ENCODE measurements at regions not wholly inside any gene's neighbourhood (a gene's known extent, or its start where the extent isn't known, plus 50 kb on each side); places are given as distances from the start of the nearest gene placed in this dataset.
"Not testable (repeated sequence)": the region's sequence is repeated elsewhere in the genome, so short reads cannot be mapped to it uniquely, and the experiment has no call there.

GRCh38 chr2:38243186-38243880 lies 133.7 kb downstream of the ATL2 start:
- Mint-ChIP-seq H3K9me3 (no peaks in the 10 kb centered on the region), H3K36me3 (ENCODE audit: low read depth) (no peaks in the 10 kb centered on the region), H3K27me3 (peaks cover 5% of the 10 kb centered on the region), H3K27ac (no peak overlapping the region), H3K4me3 (no peak overlapping the region), H3K4me1 (ENCODE audit: low read depth) (no peaks in the 10 kb centered on the region)

DNA sequence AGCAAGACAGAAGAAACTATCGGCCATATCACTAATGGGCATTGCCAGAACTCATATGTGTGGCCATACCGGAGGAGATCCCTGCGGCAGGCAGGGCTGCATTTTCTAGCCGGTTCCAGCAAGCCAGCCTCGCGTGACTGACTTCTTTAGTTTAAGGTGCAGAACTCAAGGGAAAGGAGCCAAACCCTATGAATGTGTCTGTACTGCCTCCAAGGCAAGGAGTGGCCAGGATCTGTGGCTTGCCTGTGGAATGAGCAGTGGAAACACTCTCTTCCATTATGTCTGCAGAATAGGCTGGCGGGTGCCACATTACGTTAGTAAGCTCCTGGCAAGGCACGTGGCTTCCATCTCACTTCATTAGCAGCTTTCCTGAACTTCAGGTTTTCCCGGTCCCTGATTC lies 137.6 kb downstream of the ATL2 start:
- no peaks in the 10 kb centered on the region for H3K4me1 Mint-ChIP-seq (ENCODE audit: low read depth)
- H3K36me3 Mint-ChIP-seq (ENCODE audit: low read depth) = no peaks in the 10 kb centered on the region
- no peak overlapping the region for H3K4me3 Mint-ChIP-seq
- H3K27me3 Mint-ChIP-seq = peaks cover 10% of the 10 kb centered on the region
- no peaks in the 10 kb centered on the region for H3K9me3 Mint-ChIP-seq
- no peak overlapping the region for H3K27ac Mint-ChIP-seq

DNA sequence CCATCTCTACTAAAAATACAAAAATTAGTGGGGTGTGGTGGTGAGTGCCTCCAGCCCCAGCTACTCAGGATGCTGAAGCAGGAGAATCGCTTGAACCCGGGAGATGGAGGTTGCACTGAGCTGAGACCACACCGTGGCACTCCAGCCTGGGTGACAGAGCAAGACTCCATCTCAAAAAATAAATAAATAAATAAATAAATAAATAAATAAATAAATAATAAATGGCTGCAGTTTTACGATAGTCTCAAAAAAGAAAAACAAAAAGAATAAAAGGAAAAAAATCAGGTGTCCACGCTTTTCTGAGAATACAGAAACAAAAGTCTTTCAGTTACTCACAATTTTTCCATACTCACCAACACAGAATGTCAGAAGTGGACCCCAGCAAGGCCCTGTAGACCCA lies 138.4 kb downstream of the ATL2 start:
- not testable (repeated sequence) for H3K4me3 Mint-ChIP-seq; H3K36me3 Mint-ChIP-seq (ENCODE audit: low read depth); H3K9me3 Mint-ChIP-seq; H3K27ac Mint-ChIP-seq; H3K4me1 Mint-ChIP-seq (ENCODE audit: low read depth)
- peaks cover 15% of the 10 kb centered on the region for H3K27me3 Mint-ChIP-seq

DNA sequence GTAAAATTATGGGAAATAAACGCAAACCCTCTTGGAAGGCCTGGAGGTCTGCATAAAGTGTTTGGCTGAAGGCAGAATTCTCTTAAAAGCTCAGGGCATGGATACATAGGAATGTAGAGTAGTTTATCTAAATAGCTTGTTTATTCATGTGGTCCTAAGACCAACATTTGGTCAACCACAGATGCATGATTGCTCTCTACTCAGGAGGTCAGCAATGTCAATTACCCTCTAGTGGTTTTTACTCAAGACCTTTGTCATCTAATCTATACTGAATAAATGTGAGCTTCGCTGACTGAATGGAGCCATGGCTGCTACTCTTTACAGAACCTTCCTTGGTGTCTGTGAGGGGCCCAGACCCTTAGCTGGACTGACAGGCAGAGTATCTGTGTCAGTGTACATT lies 139.8 kb downstream of the ATL2 start:
- H3K27me3 Mint-ChIP-seq = peaks cover 21% of the 10 kb centered on the region
- H3K9me3 Mint-ChIP-seq = peaks cover 4% of the 10 kb centered on the region
- no peaks in the 10 kb centered on the region for H3K36me3 Mint-ChIP-seq (ENCODE audit: low read depth)
- no peak overlapping the region for H3K4me3 Mint-ChIP-seq
- no peaks in the 10 kb centered on the region for H3K4me1 Mint-ChIP-seq (ENCODE audit: low read depth)
- no peak overlapping the region for H3K27ac Mint-ChIP-seq

DNA sequence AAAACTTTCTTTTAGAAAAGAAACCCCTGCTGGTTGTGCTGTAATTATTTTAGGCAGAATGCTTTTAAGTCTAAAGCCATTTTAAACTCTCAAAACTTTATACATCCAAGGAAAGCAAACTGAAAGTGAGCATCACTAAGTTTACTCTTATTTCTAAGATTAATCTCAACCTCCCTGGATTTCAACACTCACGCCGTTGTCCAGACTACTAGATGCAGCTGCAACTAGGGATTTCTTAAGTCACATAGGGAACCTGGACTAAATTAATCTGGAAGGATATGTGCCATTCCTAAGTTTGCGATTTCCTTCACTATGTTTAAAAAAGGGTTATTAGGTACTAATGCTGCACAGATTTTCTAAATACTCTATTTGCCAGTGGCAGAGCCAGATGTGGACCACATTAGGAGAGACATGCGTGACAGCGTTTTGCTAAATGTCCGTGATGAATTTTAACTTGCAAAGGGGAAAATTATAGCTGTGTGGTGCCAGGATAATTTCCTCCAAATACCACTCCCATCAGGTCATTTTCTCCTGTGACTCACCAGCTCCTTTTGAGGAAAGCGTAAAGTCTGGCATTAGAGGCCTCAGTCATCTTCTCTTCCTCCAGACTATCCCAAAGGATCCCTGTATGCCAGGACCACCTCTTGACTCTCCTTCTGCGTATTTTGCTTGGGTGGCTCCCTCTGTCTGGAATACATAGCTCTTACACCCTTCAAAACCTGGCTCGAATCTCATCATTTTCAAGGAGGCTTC lies 143.7 kb downstream of the ATL2 start:
- peaks cover 48% of the 10 kb centered on the region for H3K27me3 Mint-ChIP-seq
- no peaks in the 10 kb centered on the region for H3K4me1 Mint-ChIP-seq (ENCODE audit: low read depth)
- no peak overlapping the region for H3K27ac Mint-ChIP-seq
- no peaks in the 10 kb centered on the region for H3K36me3 Mint-ChIP-seq (ENCODE audit: low read depth)
- no peak overlapping the region for H3K4me3 Mint-ChIP-seq
- peaks cover 4% of the 10 kb centered on the region for H3K9me3 Mint-ChIP-seq

GRCh38 chr2:38232454-38232853 lies 144.6 kb downstream of the ATL2 start:
- H3K4me3 Mint-ChIP-seq = no peak overlapping the region
- no peaks in the 10 kb centered on the region for H3K36me3 Mint-ChIP-seq (ENCODE audit: low read depth)
- peaks cover 4% of the 10 kb centered on the region for H3K9me3 Mint-ChIP-seq
- H3K27ac Mint-ChIP-seq = no peak overlapping the region
- H3K27me3 Mint-ChIP-seq = peaks cover 55% of the 10 kb centered on the region
- no peaks in the 10 kb centered on the region for H3K4me1 Mint-ChIP-seq (ENCODE audit: low read depth)

DNA sequence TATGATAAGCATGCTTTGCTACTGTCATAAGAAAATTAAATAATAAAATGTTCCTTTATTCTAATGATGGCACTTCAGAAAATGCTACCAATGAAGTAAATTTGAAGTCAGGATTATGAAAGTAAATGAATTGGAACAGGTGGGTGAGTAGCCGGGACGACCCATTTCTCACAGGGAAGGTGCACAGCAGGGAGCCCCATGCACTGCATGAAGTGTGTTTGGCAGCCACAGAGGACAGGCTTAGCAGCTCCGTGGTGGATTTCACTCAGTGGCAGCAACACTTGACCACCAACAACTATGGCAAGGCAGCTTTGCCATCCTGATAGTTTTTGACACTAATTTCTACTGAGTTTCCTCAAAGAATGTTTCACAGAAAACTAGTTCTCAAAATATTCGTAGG lies 146.3 kb downstream of the ATL2 start:
- Mint-ChIP-seq H3K27me3 (peaks cover 68% of the 10 kb centered on the region), H3K27ac (no peak overlapping the region), H3K36me3 (ENCODE audit: low read depth) (no peaks in the 10 kb centered on the region), H3K4me3 (no peak overlapping the region), H3K9me3 (peaks cover 4% of the 10 kb centered on the region), H3K4me1 (ENCODE audit: low read depth) (no peaks in the 10 kb centered on the region)

DNA sequence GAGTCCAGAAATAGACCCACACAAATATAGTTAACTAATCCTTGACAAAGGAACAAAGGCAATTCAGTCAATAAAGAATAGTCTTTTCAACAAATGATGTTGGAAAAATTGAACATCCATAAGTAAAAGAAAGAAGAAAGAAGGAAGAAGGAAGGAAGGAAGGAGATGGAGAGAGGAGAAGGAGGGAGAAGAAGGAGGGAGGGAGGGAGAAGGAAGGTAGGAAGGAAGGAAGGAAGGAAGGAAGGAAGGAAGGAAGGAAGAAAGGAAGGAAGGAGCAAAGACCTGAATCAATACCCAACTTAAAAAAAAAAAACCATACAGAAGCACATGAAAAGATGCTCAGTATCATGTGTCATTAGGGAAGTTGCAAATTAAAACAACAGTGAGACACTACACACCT lies 148.3 kb downstream of the ATL2 start:
- no peaks in the 10 kb centered on the region for H3K36me3 Mint-ChIP-seq (ENCODE audit: low read depth)

DNA sequence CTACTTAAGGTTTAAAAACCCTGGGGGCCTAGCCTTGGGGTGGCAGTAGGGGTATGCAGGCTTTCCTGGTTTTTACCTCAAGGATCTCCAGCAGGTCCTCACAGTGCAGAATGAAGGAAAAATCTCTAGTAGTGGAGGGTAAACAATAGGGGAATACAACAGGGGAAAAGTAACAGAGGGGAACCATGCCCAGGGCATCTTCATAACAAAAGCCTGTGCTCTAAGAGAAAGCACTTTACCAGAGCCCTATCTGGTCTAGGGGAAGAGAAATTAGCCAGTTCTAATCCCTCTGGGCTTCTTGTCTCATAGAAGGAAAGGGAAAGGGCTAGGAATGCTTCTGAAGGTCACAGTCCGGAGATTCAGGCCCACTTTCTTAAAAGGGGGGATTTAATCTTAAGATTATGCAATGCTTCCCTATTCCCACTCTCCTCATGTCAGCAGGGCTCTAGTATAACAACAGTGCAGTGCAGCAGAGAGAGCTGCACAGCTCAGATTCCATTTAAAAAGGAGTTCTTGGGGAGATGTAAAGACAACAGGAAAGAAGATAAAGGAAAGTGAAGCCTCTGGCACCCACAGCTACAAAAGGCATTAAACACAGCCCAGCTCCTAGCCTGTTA lies 149.0 kb upstream of the CYP1B1 start:
- H3K27me3 Mint-ChIP-seq = peaks cover 65% of the 10 kb centered on the region

More for the DNA sequence above, 148.3 kb downstream of the ATL2 start:
- H3K9me3 Mint-ChIP-seq = no peaks in the 10 kb centered on the region
- peaks cover 78% of the 10 kb centered on the region for H3K27me3 Mint-ChIP-seq
- H3K4me1 Mint-ChIP-seq (ENCODE audit: low read depth) = no peaks in the 10 kb centered on the region
- no peak overlapping the region for H3K4me3 Mint-ChIP-seq
- no peak overlapping the region for H3K27ac Mint-ChIP-seq

DNA sequence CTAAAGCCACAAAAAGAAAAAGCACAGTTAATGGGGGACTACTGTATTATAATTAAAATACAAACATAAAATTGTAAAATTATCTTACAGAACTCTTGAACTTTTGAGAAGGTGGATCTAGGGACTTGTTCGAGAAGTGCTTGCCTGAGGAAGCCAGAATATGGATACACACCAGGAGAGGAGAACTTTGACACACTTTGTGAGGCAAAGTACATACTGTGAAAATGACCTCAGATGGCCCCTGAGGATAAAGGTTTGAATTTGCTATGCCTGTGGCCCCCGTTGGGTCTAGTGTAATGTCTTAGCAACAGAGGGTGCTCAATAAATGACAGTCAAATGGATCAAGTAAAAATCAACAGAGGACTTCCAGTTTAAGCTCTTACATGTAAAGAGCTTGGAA lies 148.2 kb upstream of the CYP1B1 start:
- Mint-ChIP-seq H3K4me3 (no peak overlapping the region), H3K36me3 (ENCODE audit: low read depth) (no peaks in the 10 kb centered on the region), H3K27ac (no peak overlapping the region), H3K4me1 (ENCODE audit: low read depth) (no peaks in the 10 kb centered on the region), H3K27me3 (peaks cover 70% of the 10 kb centered on the region), H3K9me3 (peaks cover 1% of the 10 kb centered on the region)

More for the DNA sequence above, 149.0 kb upstream of the CYP1B1 start:
- no peaks in the 10 kb centered on the region for H3K4me1 Mint-ChIP-seq (ENCODE audit: low read depth)
- no peaks in the 10 kb centered on the region for H3K36me3 Mint-ChIP-seq (ENCODE audit: low read depth)
- H3K27ac Mint-ChIP-seq = no peak overlapping the region
- no peak overlapping the region for H3K4me3 Mint-ChIP-seq
- H3K9me3 Mint-ChIP-seq = no peaks in the 10 kb centered on the region

- Mint-ChIP-seq H3K27me3 (peaks cover 68% of the 10 kb centered on the region), H3K27ac (no peak overlapping the region), H3K4me1 (ENCODE audit: low read depth) (no peaks in the 10 kb centered on the region), H3K4me3 (no peak overlapping the region), H3K36me3 (ENCODE audit: low read depth) (no peaks in the 10 kb centered on the region), H3K9me3 (peaks cover 4% of the 10 kb centered on the region)
Measured at GRCh38 chr2:38223256-38223655, 147.3 kb upstream of the CYP1B1 start.

DNA sequence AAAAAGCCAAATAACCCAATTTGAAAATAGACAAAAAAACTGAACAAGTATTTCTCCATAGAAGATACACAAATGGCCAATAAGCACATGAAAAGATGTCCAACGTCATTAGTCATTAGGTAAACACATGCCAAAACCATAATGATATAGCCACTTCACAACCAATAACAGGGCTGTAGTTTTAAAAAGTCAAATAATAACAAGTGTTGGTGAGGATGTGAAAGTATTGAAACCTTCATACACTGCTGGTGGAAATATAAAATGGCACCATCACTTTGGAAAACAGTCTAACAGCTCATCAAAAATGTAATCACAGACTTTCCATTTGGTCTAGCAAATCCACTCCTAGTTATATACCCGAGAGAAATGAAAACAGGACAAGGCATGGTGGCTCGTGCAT lies 144.2 kb upstream of the CYP1B1 start:
- no peaks in the 10 kb centered on the region for H3K36me3 Mint-ChIP-seq (ENCODE audit: low read depth)
- peaks cover 4% of the 10 kb centered on the region for H3K9me3 Mint-ChIP-seq
- no peak overlapping the region for H3K4me3 Mint-ChIP-seq
- no peaks in the 10 kb centered on the region for H3K4me1 Mint-ChIP-seq (ENCODE audit: low read depth)
- H3K27me3 Mint-ChIP-seq = peaks cover 46% of the 10 kb centered on the region
- H3K27ac Mint-ChIP-seq = no peak overlapping the region

GRCh38 chr2:38218995-38219394 lies 143.0 kb upstream of the CYP1B1 start:
- Mint-ChIP-seq H3K27ac (no peak overlapping the region), H3K9me3 (peaks cover 4% of the 10 kb centered on the region), H3K27me3 (peaks cover 35% of the 10 kb centered on the region), H3K4me1 (ENCODE audit: low read depth) (peaks cover 4% of the 10 kb centered on the region), H3K4me3 (no peak overlapping the region), H3K36me3 (ENCODE audit: low read depth) (no peaks in the 10 kb centered on the region)

DNA sequence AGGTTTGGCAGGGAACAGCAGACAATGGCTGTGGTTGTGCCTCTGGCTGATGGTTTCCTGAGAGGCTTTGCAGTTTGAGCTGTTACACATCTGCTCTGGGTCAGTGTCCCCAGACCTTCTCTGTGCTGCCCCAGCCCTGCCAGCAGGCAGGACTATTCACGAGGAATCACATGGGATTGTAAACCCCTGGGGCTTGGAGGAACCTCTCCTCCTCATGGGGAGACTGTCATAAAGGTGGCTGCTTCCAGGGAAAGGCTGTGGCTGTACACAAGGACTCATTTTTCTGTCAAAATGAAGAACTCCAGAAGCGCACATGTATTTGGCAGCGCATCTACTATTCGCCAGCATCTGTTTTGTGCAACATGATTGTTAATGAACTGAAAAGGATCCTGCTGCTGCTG lies 142.6 kb upstream of the CYP1B1 start:
- Mint-ChIP-seq H3K27me3 (peaks cover 31% of the 10 kb centered on the region), H3K9me3 (peaks cover 4% of the 10 kb centered on the region), H3K27ac (no peak overlapping the region), H3K4me1 (ENCODE audit: low read depth) (peaks cover 8% of the 10 kb centered on the region), H3K36me3 (ENCODE audit: low read depth) (no peaks in the 10 kb centered on the region), H3K4me3 (no peak overlapping the region)

- H3K4me3 Mint-ChIP-seq = no peak overlapping the region
- peaks cover 4% of the 10 kb centered on the region for H3K9me3 Mint-ChIP-seq
- H3K27ac Mint-ChIP-seq = no peak overlapping the region
- H3K36me3 Mint-ChIP-seq (ENCODE audit: low read depth) = no peaks in the 10 kb centered on the region
- H3K4me1 Mint-ChIP-seq (ENCODE audit: low read depth) = peaks cover 9% of the 10 kb centered on the region
- peaks cover 21% of the 10 kb centered on the region for H3K27me3 Mint-ChIP-seq
Measured at GRCh38 chr2:38217401-38218188, 141.6 kb upstream of the CYP1B1 start.

All from stimulated activated naive CD8-positive, alpha-beta T cell treated with anti-CD3 and anti-CD28 coated beads, Interleukin-15, Interleukin-2, amounts not matched to agents 100 ng/mL and 50 ng/mL, for 24 hours (primary cell).